ENCODE measurements at regions not wholly inside any gene's neighbourhood (a gene's known extent, or its start where the extent isn't known, plus 50 kb on each side); places are given as distances from the start of the nearest gene placed in this dataset.
A peak's percentile ranks its signal among the peaks of the same experiment; 100 is the strongest.
"Not testable (repeated sequence)": the region's sequence is repeated elsewhere in the genome, so short reads cannot be mapped to it uniquely, and the experiment has no call there.

DNA sequence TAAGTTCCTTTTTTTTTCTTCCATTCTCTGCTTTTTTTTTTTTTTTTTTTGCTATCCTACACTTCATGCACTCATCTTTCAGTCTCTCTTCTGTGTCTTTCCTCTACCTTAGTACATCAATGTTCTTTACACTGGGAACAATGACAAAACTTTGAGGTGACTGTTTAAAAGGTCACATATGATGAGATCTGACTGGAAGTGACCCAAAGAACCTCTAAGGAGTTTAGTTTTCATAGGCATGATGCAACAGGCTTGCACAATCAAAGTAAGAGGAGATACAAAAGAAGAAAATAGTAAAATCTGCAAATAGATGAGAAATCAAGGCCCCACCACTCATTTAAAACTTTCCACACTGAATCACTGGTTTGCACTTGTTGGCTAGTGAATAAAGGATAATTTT lies 840.8 kb downstream of the TBC1D32 start:
- no peak for ATAC-seq (replicated peaks in 6 of 8)
- H3K4me1 ChIP-seq (replicated peaks in 1 of 2), result no peaks in the 10 kb centered on the region
- H3K27ac ChIP-seq, result no peak overlapping the region
- in situ Hi-C loops (cut with MboI; ENCODE audit: low pct_unique_long_range_greater_than_20kb in 2 of 9, low sequenced_read_pairs in 9 of 9, unreplicated experiment in 9 of 9), result no loop called here
- no peak overlapping the region for H3K4me3 ChIP-seq

DNA sequence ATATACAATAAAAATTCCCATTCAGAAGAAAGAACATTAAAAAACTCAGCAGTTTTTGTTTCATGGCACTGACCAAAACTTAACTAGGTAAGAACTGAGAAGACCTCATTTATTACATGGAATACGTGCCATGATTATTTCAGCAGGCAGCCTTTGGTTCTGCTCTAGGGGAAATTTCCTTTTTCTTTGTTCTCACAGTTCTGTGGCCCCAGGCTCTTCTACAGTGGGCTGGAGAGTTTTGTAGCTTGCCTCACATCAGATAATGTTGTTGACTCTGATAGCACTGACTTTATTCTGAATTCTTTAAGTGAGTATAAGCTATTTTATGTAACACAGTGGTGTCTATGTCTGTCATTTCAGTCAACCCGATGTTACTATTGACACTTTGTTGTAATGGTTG lies 844.3 kb downstream of the TBC1D32 start:
- Histone ChIP-seq H3K27ac (no peak overlapping the region), H3K4me1 (replicated peaks in 1 of 2) (no peaks in the 10 kb centered on the region), H3K4me3 (no peak overlapping the region)
- in situ Hi-C loops (cut with MboI; ENCODE audit: low pct_unique_long_range_greater_than_20kb in 2 of 9, low sequenced_read_pairs in 9 of 9, unreplicated experiment in 9 of 9), result no loop called here
- ATAC-seq (replicated peaks in 6 of 8), result no peak
- 0 to 100% (median 44%) methylated on average over 1 to 2 of the region's 2 CpGs; no CpG with 5 or more reads in 2 of the 10 experiments for WGBS, 10 experiments

DNA sequence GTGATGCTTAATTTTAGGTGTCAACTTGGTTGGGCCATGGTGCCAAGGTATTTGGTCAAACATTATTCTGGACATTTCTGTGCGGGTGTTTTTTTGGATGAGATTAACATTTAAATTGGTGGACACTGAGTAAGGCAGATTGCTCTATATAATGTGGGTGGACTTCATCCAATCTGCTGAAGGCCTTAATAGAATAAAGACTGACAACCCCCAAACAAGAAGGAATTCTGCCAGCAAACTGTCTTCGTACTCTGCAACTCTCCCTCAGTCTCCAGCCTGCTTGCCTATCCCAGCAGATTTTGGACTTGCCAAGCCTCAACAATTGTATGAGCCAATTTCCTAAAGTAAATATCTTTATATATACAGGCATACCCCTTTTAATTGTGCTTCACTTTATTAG lies 850.1 kb downstream of the TBC1D32 start:
- 14 to 100% (median 80%) methylated on average over 1 to 2 of the region's 2 CpGs; no CpG with 5 or more reads in 3 of the 10 experiments for WGBS, 10 experiments

DNA sequence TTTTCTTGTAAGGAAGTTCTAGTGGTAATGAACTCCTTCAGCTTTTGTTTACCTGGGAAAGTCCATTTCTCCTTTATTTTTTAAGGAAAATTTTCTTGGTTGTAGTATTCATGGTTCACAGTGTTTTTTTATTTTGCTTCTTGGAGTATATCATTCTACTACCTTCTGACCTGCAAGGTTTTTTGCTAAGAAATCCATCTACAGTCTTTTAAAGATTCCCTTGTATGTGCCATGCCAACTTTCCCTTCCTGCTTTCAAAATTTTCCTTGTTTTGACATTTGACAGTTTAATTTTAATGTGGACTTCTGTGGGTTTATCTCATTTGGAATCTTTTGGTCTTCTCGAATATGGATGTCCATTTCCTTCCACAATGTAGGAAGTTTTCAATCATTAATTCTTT lies 855.6 kb downstream of the TBC1D32 start:
- in situ Hi-C loops (cut with MboI; ENCODE audit: low pct_unique_long_range_greater_than_20kb in 2 of 9, low sequenced_read_pairs in 9 of 9, unreplicated experiment in 9 of 9), result no loop called here
- H3K4me1 ChIP-seq (replicated peaks in 1 of 2), result no peaks in the 10 kb centered on the region
- H3K4me3 ChIP-seq, result no peak overlapping the region
- H3K27ac ChIP-seq, result no peak overlapping the region
- 0 to 88% (median 47%) methylated on average over 1 of the region's 1 CpG for WGBS, 10 experiments
- ATAC-seq (replicated peaks in 6 of 8), result no peak

More for the DNA sequence above, 850.1 kb downstream of the TBC1D32 start:
- Histone ChIP-seq H3K4me1 (replicated peaks in 1 of 2) (no peaks in the 10 kb centered on the region), H3K27ac (no peak overlapping the region), H3K4me3 (no peak overlapping the region)
- ATAC-seq (replicated peaks in 6 of 8), result no peak
- in situ Hi-C loops (cut with MboI; ENCODE audit: low pct_unique_long_range_greater_than_20kb in 2 of 9, low sequenced_read_pairs in 9 of 9, unreplicated experiment in 9 of 9), result no loop called here

DNA sequence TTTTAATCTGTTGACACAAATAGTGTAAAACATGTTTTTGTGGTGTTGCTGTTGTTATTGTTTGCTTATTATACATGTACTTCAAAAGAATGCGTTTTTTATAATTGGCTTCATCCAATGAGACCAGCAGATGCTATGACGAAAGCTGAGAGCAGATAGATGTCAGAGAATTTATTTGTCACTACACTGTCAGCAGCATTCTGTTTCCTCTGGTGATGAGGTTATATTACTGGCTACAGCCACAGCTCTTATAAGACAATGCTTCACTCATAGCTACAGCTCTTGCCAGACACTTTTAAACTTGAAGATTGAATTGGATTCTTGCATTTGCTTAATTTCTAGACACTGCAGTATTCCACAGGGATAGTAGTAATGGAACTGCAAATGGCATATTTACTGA lies 860.5 kb downstream of the TBC1D32 start:
- Histone ChIP-seq H3K4me1 (replicated peaks in 1 of 2) (no peaks in the 10 kb centered on the region), H3K4me3 (no peak overlapping the region), H3K27ac (no peak overlapping the region)
- no peak for ATAC-seq (replicated peaks in 6 of 8)
- 0 to 96% (median 30%) methylated on average over 1 to 2 of the region's 2 CpGs; no CpG with 5 or more reads in 1 of the 10 experiments for WGBS, 10 experiments
- in situ Hi-C loops (cut with MboI; ENCODE audit: low pct_unique_long_range_greater_than_20kb in 2 of 9, low sequenced_read_pairs in 9 of 9, unreplicated experiment in 9 of 9), result no loop called here

DNA sequence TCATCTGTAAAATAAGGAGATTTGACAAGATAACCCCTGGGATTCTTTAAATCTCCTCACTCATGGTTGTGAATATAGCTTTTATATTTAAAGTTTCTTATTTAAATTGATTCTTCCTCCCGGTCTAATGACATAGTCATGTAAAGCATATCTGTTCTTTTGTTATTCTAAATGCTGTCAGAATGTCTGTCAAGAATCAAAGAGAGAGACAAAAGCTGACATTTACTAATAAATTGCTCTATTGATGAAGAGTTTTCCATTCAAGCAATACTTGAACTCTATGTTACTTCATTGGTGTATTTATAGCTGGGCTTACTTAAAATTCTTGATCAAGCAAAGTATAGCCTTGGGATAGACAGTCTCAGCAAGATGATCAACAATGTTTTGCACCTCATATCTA lies 865.8 kb downstream of the TBC1D32 start:
- 0 to 100% (median 38%) methylated on average over 1 of the region's 1 CpG; no CpG with 5 or more reads in 1 of the 10 experiments for WGBS, 10 experiments
- ATAC-seq (replicated peaks in 6 of 8), result no peak
- Histone ChIP-seq H3K4me3 (no peak overlapping the region), H3K27ac (no peak overlapping the region), H3K4me1 (replicated peaks in 1 of 2) (no peaks in the 10 kb centered on the region)
- in situ Hi-C loops (cut with MboI; ENCODE audit: low pct_unique_long_range_greater_than_20kb in 2 of 9, low sequenced_read_pairs in 9 of 9, unreplicated experiment in 9 of 9), result no loop called here

DNA sequence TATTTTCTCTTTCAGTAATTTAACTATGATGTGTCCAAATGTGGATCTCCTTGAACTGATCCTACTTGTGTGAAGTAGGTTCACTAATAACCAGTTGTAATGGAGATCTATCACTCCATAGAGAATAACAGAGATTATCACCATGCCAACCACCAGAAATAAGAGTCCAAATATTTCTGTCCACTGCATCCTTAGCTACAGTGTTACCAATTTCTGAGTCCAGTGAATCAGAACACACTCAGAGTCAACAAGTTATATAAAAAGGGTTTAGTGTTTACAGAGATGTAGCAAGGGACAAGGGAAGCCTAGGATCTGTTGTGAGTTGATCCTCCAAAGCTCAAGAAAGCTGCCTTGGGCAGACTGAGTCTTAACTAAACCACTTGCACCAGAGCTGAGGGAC lies 882.8 kb downstream of the TBC1D32 start:
- Histone ChIP-seq H3K4me1 (replicated peaks in 1 of 2) (peaks cover 0 to 3% of the 10 kb centered on the region in 2 donors), H3K4me3 (no peak overlapping the region), H3K27ac (no peak overlapping the region)
- in situ Hi-C loops (cut with MboI; ENCODE audit: low pct_unique_long_range_greater_than_20kb in 2 of 9, low sequenced_read_pairs in 9 of 9, unreplicated experiment in 9 of 9), result no loop called here
- peak in 1 of 8 experiments; percentile 26 for ATAC-seq (replicated peaks in 6 of 8)

DNA sequence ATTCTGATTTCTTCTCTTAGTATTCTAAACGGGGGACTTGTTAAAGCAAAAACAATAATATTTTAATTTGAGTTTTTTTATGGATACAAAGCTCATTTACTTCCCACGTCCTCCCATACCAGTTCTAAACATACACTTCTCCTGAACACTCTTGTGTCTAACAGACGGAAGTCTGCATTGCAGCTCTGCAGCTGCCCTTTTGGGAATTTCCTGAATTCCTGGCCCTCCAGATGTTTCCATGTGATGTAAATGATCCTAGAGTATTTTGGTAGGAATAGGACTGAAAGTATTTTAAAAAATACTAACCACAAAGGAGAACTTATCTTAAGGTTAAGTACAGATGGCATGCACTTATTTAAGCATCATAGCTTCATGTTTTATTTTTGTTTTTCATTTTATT lies 886.7 kb downstream of the TBC1D32 start:
- in situ Hi-C loops (cut with MboI; ENCODE audit: low pct_unique_long_range_greater_than_20kb in 2 of 9, low sequenced_read_pairs in 9 of 9, unreplicated experiment in 9 of 9), result no loop called here
- 0 to 100% (median 33%) methylated on average over 1 to 3 of the region's 3 CpGs; no CpG with 5 or more reads in 2 of the 10 experiments for WGBS, 10 experiments
- H3K4me1 ChIP-seq (replicated peaks in 1 of 2), result peaks cover 0 to 3% of the 10 kb centered on the region in 2 donors
- H3K27ac ChIP-seq, result no peak overlapping the region
- ATAC-seq (replicated peaks in 6 of 8), result no peak
- no peak overlapping the region for H3K4me3 ChIP-seq

DNA sequence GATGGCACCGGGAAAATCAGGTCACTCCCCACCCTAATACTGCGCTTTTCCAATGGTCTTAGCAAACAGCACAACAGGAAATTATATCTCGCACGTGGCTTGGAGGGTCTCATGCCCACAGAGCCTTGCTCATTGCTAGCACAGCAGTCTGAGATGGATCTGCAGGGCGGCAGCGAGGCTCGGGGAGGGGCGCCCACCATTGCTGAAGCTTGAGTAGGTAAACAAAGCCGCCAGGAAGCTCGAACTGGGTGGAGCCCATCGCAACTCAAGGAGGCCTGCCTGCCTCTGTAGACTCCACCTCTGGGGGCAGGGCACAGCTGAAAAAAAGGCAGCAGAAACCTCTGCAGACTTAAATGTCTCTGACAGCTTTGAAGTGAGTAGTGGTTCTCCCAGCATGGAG lies 901.4 kb downstream of the TBC1D32 start:
- WGBS, 10 experiments, result 0 to 90% (median 63%) methylated on average over 1 to 7 of the region's 11 CpGs; no CpG with 5 or more reads in 4 of the 10 experiments
- in situ Hi-C loops (cut with MboI; ENCODE audit: low pct_unique_long_range_greater_than_20kb in 2 of 9, low sequenced_read_pairs in 9 of 9, unreplicated experiment in 9 of 9); H3K4me3 ChIP-seq; H3K27ac ChIP-seq; ATAC-seq (replicated peaks in 6 of 8); H3K4me1 ChIP-seq (replicated peaks in 1 of 2): not testable (repeated sequence)

DNA sequence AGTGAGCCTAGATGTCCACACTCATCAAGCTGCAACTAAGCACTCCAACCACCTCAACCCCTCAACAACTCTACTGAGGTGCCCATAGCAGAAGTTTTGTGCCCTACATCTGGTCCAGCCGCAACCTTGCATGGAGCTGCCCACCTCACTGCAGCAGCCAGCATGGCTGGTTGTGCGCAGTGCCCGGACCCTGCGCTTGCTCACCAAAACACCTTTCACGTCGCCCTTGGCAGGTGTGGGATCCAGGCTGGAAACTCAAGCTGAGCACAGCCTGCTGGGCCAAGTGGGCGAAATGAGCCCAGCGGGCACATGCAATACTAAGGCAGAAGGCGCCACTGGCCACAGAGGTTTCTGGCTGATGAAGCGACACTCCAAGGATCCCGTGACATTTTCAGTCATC lies 902.4 kb downstream of the TBC1D32 start:
- 38 to 100% (median 100%) methylated on average over 1 to 8 of the region's 11 CpGs; no CpG with 5 or more reads in 3 of the 10 experiments for WGBS, 10 experiments
- no peak overlapping the region for H3K27ac ChIP-seq
- H3K4me3 ChIP-seq, result no peak overlapping the region
- no peak for ATAC-seq (replicated peaks in 6 of 8)
- no peaks in the 10 kb centered on the region for H3K4me1 ChIP-seq (replicated peaks in 1 of 2)
- in situ Hi-C loops (cut with MboI; ENCODE audit: low pct_unique_long_range_greater_than_20kb in 2 of 9, low sequenced_read_pairs in 9 of 9, unreplicated experiment in 9 of 9), result no loop called here

DNA sequence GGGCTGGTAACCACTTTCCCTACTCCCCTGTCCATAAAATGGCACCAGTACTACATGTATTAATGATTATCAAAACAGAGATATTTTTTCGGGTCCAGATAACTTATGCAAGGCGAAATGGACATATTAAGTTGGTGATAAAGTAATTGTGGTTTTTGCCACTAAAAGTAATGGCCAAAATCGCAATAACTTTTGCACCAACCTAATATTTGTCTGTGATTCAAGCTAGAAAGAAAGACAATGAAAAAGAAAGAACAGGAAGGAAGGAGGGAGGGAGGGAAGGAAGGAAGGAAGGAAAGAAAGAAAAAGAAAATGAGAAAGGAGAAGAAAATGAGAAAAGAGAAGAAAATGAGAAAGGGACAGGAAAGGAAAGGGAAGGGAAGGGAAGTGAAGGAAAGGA lies 922.9 kb downstream of the TBC1D32 start:
- in situ Hi-C loops (cut with MboI; ENCODE audit: low pct_unique_long_range_greater_than_20kb in 2 of 9, low sequenced_read_pairs in 9 of 9, unreplicated experiment in 9 of 9), result no loop called here
- Histone ChIP-seq H3K4me3 (no peak overlapping the region), H3K4me1 (replicated peaks in 1 of 2) (no peaks in the 10 kb centered on the region), H3K27ac (no peak overlapping the region)
- no peak for ATAC-seq (replicated peaks in 6 of 8)
- WGBS, 10 experiments, result 0 to 80% (median 62%) methylated on average over 1 to 3 of the region's 3 CpGs

DNA sequence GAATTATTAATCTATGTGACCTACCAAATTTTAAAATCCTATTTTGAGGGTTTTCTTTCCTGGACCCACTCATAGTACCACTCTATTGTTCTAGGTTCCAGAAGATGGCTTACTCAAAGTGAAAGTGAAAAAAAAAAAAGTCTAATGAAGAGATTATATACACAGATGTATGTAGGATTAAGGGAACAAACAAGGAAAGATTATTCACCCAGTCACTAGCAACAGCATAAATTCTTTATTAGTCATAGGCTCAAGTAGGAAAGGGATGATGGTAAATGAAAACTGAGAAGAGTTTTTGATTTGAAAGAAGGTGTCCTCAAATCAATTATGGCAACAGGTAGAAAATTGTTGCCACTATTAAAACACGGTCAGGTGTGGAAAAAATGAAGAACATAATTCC lies 923.7 kb downstream of the TBC1D32 start:
- Histone ChIP-seq H3K4me3 (no peak overlapping the region), H3K4me1 (replicated peaks in 1 of 2) (no peaks in the 10 kb centered on the region), H3K27ac (no peak overlapping the region)
- in situ Hi-C loops (cut with MboI; ENCODE audit: low pct_unique_long_range_greater_than_20kb in 2 of 9, low sequenced_read_pairs in 9 of 9, unreplicated experiment in 9 of 9), result no loop called here
- 0 to 100% (median 38%) methylated on average over 1 of the region's 1 CpG; no CpG with 5 or more reads in 3 of the 10 experiments for WGBS, 10 experiments
- ATAC-seq (replicated peaks in 6 of 8), result no peak

DNA sequence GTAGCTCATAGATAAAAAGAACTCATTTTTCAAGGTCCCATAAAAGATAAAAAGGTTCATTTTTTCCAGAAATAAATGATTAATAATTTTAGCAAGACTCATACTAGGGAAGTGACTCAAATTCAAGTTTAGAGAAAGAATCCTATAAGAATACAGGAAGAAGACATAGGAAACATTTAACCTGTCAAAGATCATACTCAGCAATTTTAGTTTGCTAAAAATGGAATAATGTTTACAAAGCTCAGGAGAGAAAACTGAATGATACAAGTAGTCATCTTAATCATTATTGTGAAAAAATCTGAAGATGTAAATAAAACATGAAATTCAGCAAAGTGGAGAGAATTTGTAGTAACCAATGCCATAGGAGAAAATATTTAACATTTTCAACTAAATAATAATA lies 926.6 kb downstream of the TBC1D32 start:
- H3K4me3 ChIP-seq, result no peak overlapping the region
- in situ Hi-C loops (cut with MboI; ENCODE audit: low pct_unique_long_range_greater_than_20kb in 2 of 9, low sequenced_read_pairs in 9 of 9, unreplicated experiment in 9 of 9), result no loop called here
- H3K4me1 ChIP-seq (replicated peaks in 1 of 2), result no peaks in the 10 kb centered on the region
- no peak for ATAC-seq (replicated peaks in 6 of 8)
- no peak overlapping the region for H3K27ac ChIP-seq

DNA sequence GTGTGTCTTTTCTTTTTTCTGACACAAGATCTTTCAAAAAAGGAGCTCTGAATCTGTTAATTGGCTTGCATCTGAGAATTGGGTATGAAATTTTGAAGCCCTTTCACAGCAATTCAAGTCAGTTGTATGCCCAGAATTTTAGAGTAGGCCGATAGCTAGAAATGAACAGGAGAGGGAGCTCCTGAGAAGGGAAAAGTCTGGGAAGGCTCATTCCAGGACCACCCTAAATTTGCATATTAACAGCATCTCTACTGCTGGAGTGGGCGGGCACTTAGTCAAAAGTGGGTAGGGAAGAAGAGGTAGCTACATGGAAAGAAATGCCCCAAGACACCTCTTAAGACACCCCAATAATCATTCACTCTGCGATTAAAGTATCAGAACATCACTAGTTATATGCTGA lies 928.3 kb downstream of the TBC1D32 start:
- 16 to 100% (median 52%) methylated on average over 1 to 3 of the region's 3 CpGs for WGBS, 10 experiments
- Histone ChIP-seq H3K4me3 (no peak overlapping the region), H3K4me1 (replicated peaks in 1 of 2) (no peaks in the 10 kb centered on the region), H3K27ac (no peak overlapping the region)
- ATAC-seq (replicated peaks in 6 of 8), result peak in 1 of 8 experiments; percentile 63
- in situ Hi-C loops (cut with MboI; ENCODE audit: low pct_unique_long_range_greater_than_20kb in 2 of 9, low sequenced_read_pairs in 9 of 9, unreplicated experiment in 9 of 9), result no loop called here

DNA sequence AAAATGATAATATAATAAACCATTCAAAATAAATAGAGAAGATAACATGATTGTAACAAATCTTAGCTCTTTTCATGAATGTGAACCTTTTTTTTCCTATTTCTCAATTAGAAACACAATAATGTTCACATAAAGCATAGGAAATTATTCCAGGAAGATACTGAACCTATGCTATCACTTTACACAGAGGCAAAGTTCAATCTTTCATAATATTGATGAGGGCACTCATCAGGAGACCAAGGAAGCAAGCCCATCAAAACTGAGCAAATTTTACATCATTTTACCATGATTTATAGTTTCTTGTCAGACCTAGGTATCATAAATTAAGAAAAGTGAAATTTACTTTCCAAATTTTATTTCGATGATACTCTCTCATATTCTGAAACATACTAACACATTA lies 938.5 kb downstream of the TBC1D32 start:
- Histone ChIP-seq H3K27ac (no peak overlapping the region), H3K4me1 (replicated peaks in 1 of 2) (no peaks in the 10 kb centered on the region), H3K4me3 (no peak overlapping the region)
- 29 to 100% (median 57%) methylated on average over 1 of the region's 1 CpG; no CpG with 5 or more reads in 2 of the 10 experiments for WGBS, 10 experiments
- in situ Hi-C loops (cut with MboI; ENCODE audit: low pct_unique_long_range_greater_than_20kb in 2 of 9, low sequenced_read_pairs in 9 of 9, unreplicated experiment in 9 of 9), result no loop called here
- no peak for ATAC-seq (replicated peaks in 6 of 8)

Data from motor neuron (in vitro differentiated cells).